PC-9 (cell line): ENCODE measurements at regions not wholly inside any gene's neighbourhood (a gene's known extent, or its start where the extent isn't known, plus 50 kb on each side); places are given as distances from the start of the nearest gene placed in this dataset.

Experiments
- BruUV-seq: library from RNA; stranded (reverse); fragments of 400-500 nt; replicated peaks from 2 replicates; lab custom pipeline; 2021; lab: Mats Ljungman, UMichigan
- CTCF ChIA-PET: fragments of 300-600 bp; sonication (Branson Sonifier 250); formaldehyde crosslinking; loops from one replicate; lab custom pipeline; 2022; ENCODE audit warnings: antibody characterized with exemption; lab: Charles Lee
- POLR2A ChIA-PET: fragments of 300-600 bp; sonication (Branson Sonifier 250); formaldehyde crosslinking; loops from one replicate; lab custom pipeline; 2022; ENCODE audit warnings: antibody characterized with exemption; ENCODE audit not compliant: unreplicated experiment; lab: Charles Lee
- DNase-seq, 2 experiments: peaks; one replicate each; pipeline versions ENCODE4 v3.0.0 to v3.0.0-alpha.2; 2015 to 2022; ENCODE audit warnings: mixed read lengths in 1 of 2
- H2AFZ ChIP-seq: fragments of 200-600 bp; sonication (generic); 2 replicates; pipeline ENCODE4 v1.8.1; 2017; ENCODE audit warnings: antibody characterized with exemption
- H3F3A ChIP-seq: fragments of 200-600 bp; sonication (generic); 2 replicates; pipeline ENCODE4 v1.8.1; 2017; ENCODE audit warnings: antibody characterized with exemption, mild to moderate bottlenecking, low read depth; ENCODE audit not compliant: insufficient read depth
- H3K27ac ChIP-seq: fragments of 200-600 bp; sonication (generic); 2 replicates; pipeline ENCODE4 v1.6.1; 2016; ENCODE audit warnings: mixed run types
- H3K27me3 ChIP-seq: fragments of 200-600 bp; sonication (generic); 2 replicates; pipeline ENCODE4 v1.6.1; 2016; ENCODE audit warnings: low read depth, mixed run types; ENCODE audit not compliant: insufficient read depth
- H3K36me3 ChIP-seq: fragments of 200-600 bp; sonication (generic); 2 replicates; pipeline ENCODE4 v1.6.1; 2016; ENCODE audit warnings: low read depth, mixed run types
- H3K4me1 ChIP-seq: fragments of 200-600 bp; sonication (generic); replicated peaks from 2 replicates; pipeline ENCODE4 v1.6.1; 2016; ENCODE audit warnings: mixed run types; ENCODE audit not compliant: insufficient read depth
- H3K4me2 ChIP-seq: fragments of 200-600 bp; sonication (generic); 2 replicates; pipeline ENCODE4 v1.6.1; 2017; ENCODE audit warnings: mixed run types
- H3K4me3 ChIP-seq: fragments of 200-600 bp; sonication (generic); 2 replicates; pipeline ENCODE4 v1.6.1; 2016; ENCODE audit warnings: mixed run types
- H3K79me2 ChIP-seq: fragments of 200-600 bp; sonication (generic); 2 replicates; pipeline ENCODE4 v1.6.1; 2017; ENCODE audit warnings: low read depth, mixed run types
- H3K9me2 ChIP-seq: fragments of 200-600 bp; sonication (generic); 2 replicates; pipeline ENCODE4 v1.8.1; 2017; ENCODE audit warnings: mild to moderate bottlenecking; ENCODE audit not compliant: insufficient read depth
- H3K9me3 ChIP-seq: fragments of 200-600 bp; sonication (generic); 2 replicates; pipeline ENCODE4 v1.8.1; 2016; ENCODE audit warnings: low read depth; ENCODE audit not compliant: insufficient read depth
- H4K20me1 ChIP-seq: fragments of 200-600 bp; sonication (generic); 2 replicates; pipeline ENCODE4 v1.8.1; 2017; ENCODE audit not compliant: insufficient read depth
- CTCF ChIP-seq: fragments of 200-600 bp; sonication (generic); conservative IDR thresholded peaks from 2 replicates; pipeline ENCODE4 v1.6.1; 2017; ENCODE audit warnings: mixed run types, antibody characterized with exemption, mild to moderate bottlenecking, moderate library complexity
- EZH2 ChIP-seq: fragments of 200-600 bp; sonication (generic); IDR thresholded peaks from 2 replicates; pipeline ENCODE4 v1.8.0; 2017; ENCODE audit warnings: antibody characterized with exemption, low read depth
- intact Hi-C: fragments of 100-400 bp; cut with micrococcal nuclease; formaldehyde crosslinking; loops from one replicate; pipeline ENCODE4 v1.10.0; 2022; ENCODE audit not compliant: unreplicated experiment

DNA sequence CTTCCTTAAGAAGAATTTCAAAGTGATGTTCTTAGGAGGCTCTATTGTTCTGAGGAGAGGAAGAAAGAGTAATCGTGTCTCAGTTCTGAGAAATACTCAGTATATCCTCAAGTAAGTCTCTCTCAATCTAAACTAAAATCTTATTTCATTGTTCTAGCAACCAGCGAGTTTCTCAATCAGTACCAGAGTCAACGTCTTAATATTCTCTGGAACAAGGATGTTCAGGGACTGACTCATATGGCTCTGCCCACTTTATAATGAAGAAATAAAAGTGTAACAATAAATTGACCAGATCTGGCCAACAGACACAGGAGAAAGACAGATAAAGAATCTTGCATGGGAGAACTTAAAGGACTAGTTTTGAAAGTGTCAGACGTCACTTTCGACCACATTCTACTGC, 469.8 kb upstream of the FLRT2 start:
- intact Hi-C loops = no loop called here
- DNase-seq = no peak
- POLR2A ChIA-PET = no interaction called here
- H3K27ac ChIP-seq = no peak overlapping the region
- CTCF ChIA-PET = no interaction called here
- H2AFZ ChIP-seq = no peak overlapping the region
- no peaks in the 10 kb centered on the region for H3K36me3 ChIP-seq
- H3K4me1 ChIP-seq = no peaks in the 10 kb centered on the region
- no TSS peak for BruUV-seq
- H3K4me3 ChIP-seq = no peak overlapping the region
- H3K9me3 ChIP-seq = no peaks in the 10 kb centered on the region
- no peaks in the 10 kb centered on the region for H4K20me1 ChIP-seq
- TF ChIP-seq EZH2 (no peak), CTCF (no peak)
- no peaks in the 10 kb centered on the region for H3K9me2 ChIP-seq
- H3F3A ChIP-seq = no peaks in the 10 kb centered on the region
- no peak overlapping the region for H3K4me2 ChIP-seq
- no peaks in the 10 kb centered on the region for H3K79me2 ChIP-seq
- no peaks in the 10 kb centered on the region for H3K27me3 ChIP-seq

- no peaks in the 10 kb centered on the region for H3K9me2 ChIP-seq
- no peak overlapping the region for H3K4me3 ChIP-seq
- no peak for DNase-seq
- no peaks in the 10 kb centered on the region for H3K4me1 ChIP-seq
- no peaks in the 10 kb centered on the region for H3K27me3 ChIP-seq
- POLR2A ChIA-PET = no interaction called here
- H3F3A ChIP-seq = no peaks in the 10 kb centered on the region
- H3K4me2 ChIP-seq = no peak overlapping the region
- H4K20me1 ChIP-seq = no peaks in the 10 kb centered on the region
- BruUV-seq = no TSS peak
- intact Hi-C loops = no loop called here
- no peaks in the 10 kb centered on the region for H3K9me3 ChIP-seq
- no peaks in the 10 kb centered on the region for H3K79me2 ChIP-seq
- no peak overlapping the region for H3K27ac ChIP-seq
- TF ChIP-seq CTCF = no peak
- TF ChIP-seq EZH2 = no peak
- no peak overlapping the region for H2AFZ ChIP-seq
- CTCF ChIA-PET = no interaction called here
- no peaks in the 10 kb centered on the region for H3K36me3 ChIP-seq
These were observed 468.7 kb upstream of the FLRT2 start for GRCh38 chr14:85061256-85061655.

GRCh38 chr14:85063747-85064146, 466.2 kb upstream of the FLRT2 start:
- Histone ChIP-seq H3F3A (no peaks in the 10 kb centered on the region), H2AFZ (no peak overlapping the region), H3K4me2 (no peak overlapping the region), H3K9me2 (no peaks in the 10 kb centered on the region), H3K79me2 (no peaks in the 10 kb centered on the region), H3K4me1 (no peaks in the 10 kb centered on the region), H3K36me3 (no peaks in the 10 kb centered on the region), H3K4me3 (no peak overlapping the region), H3K9me3 (no peaks in the 10 kb centered on the region), H3K27ac (no peak overlapping the region), H4K20me1 (no peaks in the 10 kb centered on the region), H3K27me3 (no peaks in the 10 kb centered on the region)
- intact Hi-C loops = no loop called here
- POLR2A ChIA-PET = no interaction called here
- DNase-seq = no peak
- CTCF ChIA-PET = no interaction called here
- BruUV-seq = no TSS peak
- TF ChIP-seq EZH2 (no peak), CTCF (no peak)
